AG04450 (cell line): ENCODE measurements at regions not wholly inside any gene's neighbourhood (a gene's known extent, or its start where the extent isn't known, plus 50 kb on each side); places are given as distances from the start of the nearest gene placed in this dataset.
"Not testable (repeated sequence)": the region's sequence is repeated elsewhere in the genome, so short reads cannot be mapped to it uniquely, and the experiment has no call there.

Experiments
- CTCF ChIA-PET: fragments of 300-600, 350-600 bp; formaldehyde crosslinking; extraction: SDS; loops from one replicate; lab custom pipeline; 2022; ENCODE audit warnings: antibody characterized with exemption, inconsistent platforms; lab: Charles Lee
- POLR2A ChIA-PET: fragments of 350-600 bp; formaldehyde crosslinking; extraction: SDS; loops from one replicate; lab custom pipeline; 2021; ENCODE audit warnings: antibody characterized with exemption, inconsistent platforms; lab: Yijun Ruan, JAX
- DNase-seq: peaks from one replicate; pipeline ENCODE4 v3.0.0-alpha.2; 2011; ENCODE audit warnings: low read depth, low spot score
- H3K27ac ChIP-seq: one replicate; pipeline ENCODE4 v1.5.1; 2012; ENCODE audit warnings: low read depth, low read length, control low read depth
- H3K27me3 ChIP-seq: one replicate; pipeline ENCODE4 v1.6.0; 2012; ENCODE audit warnings: low read length; ENCODE audit not compliant: control insufficient read depth, insufficient read depth
- H3K4me3 ChIP-seq: 2 replicates; pipeline ENCODE4 v1.5.1; 2011; ENCODE audit warnings: mild to moderate bottlenecking, low read depth, low read length, control low read depth
- H3K9me3 ChIP-seq: 2 replicates; pipeline ENCODE4 v1.5.1; 2012; ENCODE audit warnings: low read length; ENCODE audit not compliant: control insufficient read depth, insufficient read depth
- TF ChIP-seq, protein P1 (sequence below): IDR thresholded peaks from 2 replicates; pipeline ENCODE4 v1.5.1; 2011; ENCODE audit warnings: low read depth, low read length, control low read depth, inconsistent platforms

DNA sequence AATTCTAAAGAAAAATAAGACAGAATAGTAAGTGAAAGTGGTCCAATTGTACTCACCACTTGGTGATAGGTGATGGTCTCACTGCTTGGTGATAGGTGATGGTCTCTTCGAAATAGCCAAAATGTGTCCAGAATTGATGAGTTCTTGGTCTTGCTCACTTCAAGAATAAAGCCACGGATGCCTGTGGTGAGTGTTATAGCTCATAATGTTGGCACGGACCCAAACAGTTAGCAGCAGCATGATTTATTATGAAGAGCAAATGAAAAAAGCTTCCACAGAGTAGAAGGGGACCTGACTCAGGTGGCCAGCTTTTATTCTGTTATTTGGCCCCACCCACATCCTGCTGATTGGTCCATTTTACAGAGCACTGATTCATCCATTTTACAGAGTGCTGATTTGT, 272.6 kb downstream of the RPS4Y2 start:
- TF ChIP-seq, protein P1, sequence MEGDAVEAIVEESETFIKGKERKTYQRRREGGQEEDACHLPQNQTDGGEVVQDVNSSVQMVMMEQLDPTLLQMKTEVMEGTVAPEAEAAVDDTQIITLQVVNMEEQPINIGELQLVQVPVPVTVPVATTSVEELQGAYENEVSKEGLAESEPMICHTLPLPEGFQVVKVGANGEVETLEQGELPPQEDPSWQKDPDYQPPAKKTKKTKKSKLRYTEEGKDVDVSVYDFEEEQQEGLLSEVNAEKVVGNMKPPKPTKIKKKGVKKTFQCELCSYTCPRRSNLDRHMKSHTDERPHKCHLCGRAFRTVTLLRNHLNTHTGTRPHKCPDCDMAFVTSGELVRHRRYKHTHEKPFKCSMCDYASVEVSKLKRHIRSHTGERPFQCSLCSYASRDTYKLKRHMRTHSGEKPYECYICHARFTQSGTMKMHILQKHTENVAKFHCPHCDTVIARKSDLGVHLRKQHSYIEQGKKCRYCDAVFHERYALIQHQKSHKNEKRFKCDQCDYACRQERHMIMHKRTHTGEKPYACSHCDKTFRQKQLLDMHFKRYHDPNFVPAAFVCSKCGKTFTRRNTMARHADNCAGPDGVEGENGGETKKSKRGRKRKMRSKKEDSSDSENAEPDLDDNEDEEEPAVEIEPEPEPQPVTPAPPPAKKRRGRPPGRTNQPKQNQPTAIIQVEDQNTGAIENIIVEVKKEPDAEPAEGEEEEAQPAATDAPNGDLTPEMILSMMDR, result no peak
- Histone ChIP-seq H3K4me3 (no peak overlapping the region), H3K9me3 (peaks cover 2% of the 10 kb centered on the region; the same call in 1 of the 2 replicates), H3K27me3 (no peaks in the 10 kb centered on the region), H3K27ac (no peak overlapping the region)
- ChIA-PET POLR2A (no interaction called here), CTCF (no interaction called here)
- no peak for DNase-seq

DNA sequence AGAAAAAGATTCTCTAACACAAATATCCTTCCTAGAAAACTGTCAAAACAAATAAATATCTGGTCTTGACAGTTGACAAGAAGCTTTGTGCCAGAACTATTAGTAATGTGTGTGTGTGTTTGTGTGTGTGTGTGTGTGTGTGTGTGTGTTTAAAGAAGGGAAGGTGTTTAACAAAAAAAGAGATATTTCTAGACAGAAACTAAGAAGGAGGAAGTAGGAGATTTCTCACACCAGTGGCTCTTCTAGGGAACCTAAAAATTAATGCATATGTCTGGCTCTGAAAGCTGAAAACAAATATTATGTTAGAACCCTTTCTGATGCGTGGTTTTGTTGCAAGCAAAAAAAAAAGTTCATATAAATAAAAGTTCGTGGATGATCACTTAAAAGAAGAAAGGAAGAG, 277.5 kb downstream of the RPS4Y2 start:
- Histone ChIP-seq H3K27me3 (no peaks in the 10 kb centered on the region), H3K27ac (no peak overlapping the region), H3K4me3 (no peak overlapping the region), H3K9me3 (peaks cover 2% of the 10 kb centered on the region; the same call in 1 of the 2 replicates)
- ChIA-PET POLR2A (no interaction called here), CTCF (no interaction called here)
- TF ChIP-seq, protein P1, result no peak
- DNase-seq, result no peak

- TF ChIP-seq, protein P1, result no peak
- CTCF ChIA-PET, result no interaction called here
- H3K4me3 ChIP-seq, result no peak overlapping the region
Measured at GRCh38 chrY:21034151-21035061, 278.5 kb downstream of the RPS4Y2 start.

DNA sequence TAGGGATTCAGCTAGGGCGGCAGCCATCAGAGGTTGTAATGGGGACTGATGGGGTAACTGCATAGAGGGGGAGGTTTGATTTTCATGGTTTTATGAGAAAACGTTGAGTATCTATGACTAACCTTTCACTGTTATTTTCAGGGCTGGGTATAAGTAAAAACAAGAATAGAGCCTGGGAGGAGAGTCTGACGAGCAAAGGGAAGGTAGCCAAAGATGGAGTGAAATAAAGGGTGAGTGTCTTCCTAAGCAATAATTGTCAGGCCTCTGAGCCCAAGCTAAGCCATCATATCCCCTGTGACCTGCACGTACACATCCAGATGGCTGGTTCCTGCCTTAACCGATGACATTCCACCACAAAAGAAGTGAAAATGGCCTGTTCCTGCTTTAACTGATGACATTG, 281.5 kb downstream of the RPS4Y2 start:
- H3K4me3 ChIP-seq, POLR2A ChIA-PET, CTCF ChIA-PET: not testable (repeated sequence)

More at GRCh38 chrY:21034151-21035061, 278.5 kb downstream of the RPS4Y2 start:
- POLR2A ChIA-PET, result no interaction called here
- Histone ChIP-seq H3K27me3 (no peaks in the 10 kb centered on the region), H3K9me3 (peaks cover 2% of the 10 kb centered on the region; the same call in 1 of the 2 replicates), H3K27ac (no peak overlapping the region)
- no peak for DNase-seq

DNA sequence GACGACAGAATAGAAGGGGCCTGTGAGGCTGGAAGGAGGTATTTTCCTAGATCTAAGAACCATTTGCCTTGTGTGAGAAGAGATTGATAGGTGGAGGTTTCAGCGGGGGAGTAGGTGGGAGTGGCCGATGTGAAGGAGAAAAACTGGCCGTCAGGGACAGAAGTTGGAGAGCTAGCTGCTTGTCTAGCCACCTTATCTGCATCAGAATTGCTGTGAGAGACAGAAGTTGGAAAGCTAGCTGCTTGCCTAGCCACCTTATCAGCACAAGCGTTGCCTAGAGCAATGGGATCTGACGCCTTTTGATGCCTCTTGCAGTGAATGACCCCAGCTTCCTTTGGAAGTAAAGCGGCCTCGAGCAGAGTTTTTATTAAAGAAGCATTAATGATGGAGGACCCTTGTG, 283.9 kb downstream of the RPS4Y2 start:
- Histone ChIP-seq H3K27ac (no peak overlapping the region), H3K9me3 (no peaks in the 10 kb centered on the region), H3K4me3 (no peak overlapping the region), H3K27me3 (no peaks in the 10 kb centered on the region)
- no peak for DNase-seq
- TF ChIP-seq, protein P1, result no peak
- ChIA-PET CTCF (no interaction called here), POLR2A (no interaction called here)

More for the DNA sequence above, 281.5 kb downstream of the RPS4Y2 start:
- H3K27ac ChIP-seq, H3K27me3 ChIP-seq, H3K9me3 ChIP-seq, DNase-seq: not testable (repeated sequence)

- CTCF ChIA-PET, POLR2A ChIA-PET, DNase-seq: not testable (repeated sequence)
Measured at GRCh38 chrY:21040711-21041110, 284.8 kb downstream of the RPS4Y2 start.

More at GRCh38 chrY:21040711-21041110, 284.8 kb downstream of the RPS4Y2 start:
- not testable (repeated sequence) for H3K4me3 ChIP-seq, H3K27me3 ChIP-seq, H3K27ac ChIP-seq, H3K9me3 ChIP-seq
